ENCODE measurements at regions not wholly inside any gene's neighbourhood (a gene's known extent, or its start where the extent isn't known, plus 50 kb on each side); places are given as distances from the start of the nearest gene placed in this dataset.
"Not testable (repeated sequence)": the region's sequence is repeated elsewhere in the genome, so short reads cannot be mapped to it uniquely, and the experiment has no call there.

- DNase-seq = no peak
Measured at GRCh38 chr5:71910741-71911140, 191.7 kb downstream of the CARTPT start.

- DNase-seq = no peak
Measured at GRCh38 chr5:71912021-71912420, 192.9 kb downstream of the CARTPT start.

GRCh38 chr5:71914281-71914680, 193.0 kb upstream of the MAP1B start:
- no peak for DNase-seq

GRCh38 chr5:71922584-71923106, 184.6 kb upstream of the MAP1B start:
- no peak for DNase-seq

GRCh38 chr5:71923755-71924154, 183.5 kb upstream of the MAP1B start:
- no peak for DNase-seq

- no peak for DNase-seq
Measured at GRCh38 chr5:71924325-71924724, 182.9 kb upstream of the MAP1B start.

GRCh38 chr5:71924980-71925379, 182.3 kb upstream of the MAP1B start:
- DNase-seq = no peak

GRCh38 chr5:71925608-71926091, 181.6 kb upstream of the MAP1B start:
- no peak for DNase-seq

- no peak for DNase-seq
Measured at GRCh38 chr5:71929003-71929402, 178.3 kb upstream of the MAP1B start.

GRCh38 chr5:71930554-71930953, 176.7 kb upstream of the MAP1B start:
- DNase-seq = not testable (repeated sequence)

GRCh38 chr5:71932131-71932654, 175.1 kb upstream of the MAP1B start:
- DNase-seq = no peak

- no peak for DNase-seq
Measured at GRCh38 chr5:71932655-71933338, 174.5 kb upstream of the MAP1B start.

- DNase-seq = no peak
Measured at GRCh38 chr5:71934322-71934721, 173.0 kb upstream of the MAP1B start.

- DNase-seq = no peak
Measured at GRCh38 chr5:71937921-71938698, 169.2 kb upstream of the MAP1B start.

GRCh38 chr5:71938895-71939294, 168.4 kb upstream of the MAP1B start:
- DNase-seq = no peak

GRCh38 chr5:71939452-71940230, 167.6 kb upstream of the MAP1B start:
- DNase-seq = no peak

GRCh38 chr5:71943874-71944273, 163.4 kb upstream of the MAP1B start:
- DNase-seq = no peak

- DNase-seq = no peak
Measured at GRCh38 chr5:71945436-71945835, 161.8 kb upstream of the MAP1B start.

- no peak for DNase-seq
Measured at GRCh38 chr5:71946343-71947030, 160.8 kb upstream of the MAP1B start.

GRCh38 chr5:71948206-71948605, 159.1 kb upstream of the MAP1B start:
- no peak for DNase-seq

- no peak for DNase-seq
Measured at GRCh38 chr5:71949772-71950171, 157.5 kb upstream of the MAP1B start.

- no peak for DNase-seq
Measured at GRCh38 chr5:71953866-71954265, 153.4 kb upstream of the MAP1B start.

All from CD4-positive, alpha-beta T cell treated with Interleukin-17A for 4 hours (primary cell).